B cell (primary cell): ENCODE measurements at regions not wholly inside any gene's neighbourhood (a gene's known extent, or its start where the extent isn't known, plus 50 kb on each side); places are given as distances from the start of the nearest gene placed in this dataset.

Source experiments
- ATAC-seq: fragments of 200-7000 bp; cut with Tn5 transposase; one replicate; pipeline ENCODE4 v1.10.0; 2021; ENCODE audit warnings: low read depth, mild to moderate bottlenecking, moderate number of reproducible peaks, moderate library complexity
- CTCF ChIA-PET: fragments of 350-600 bp; sonication (Branson Sonifier 250); formaldehyde crosslinking; loops from one replicate; lab custom pipeline; 2021; ENCODE audit warnings: antibody characterized with exemption, inconsistent platforms; lab: Charles Lee
- POLR2A ChIA-PET: fragments of 350-600 bp; sonication (Branson Sonifier 250); formaldehyde crosslinking; loops from one replicate; lab custom pipeline; 2021; ENCODE audit warnings: antibody characterized with exemption; lab: Charles Lee
- DNase-seq: peaks from one replicate; pipeline ENCODE4 v3.0.0; 2013
- H2AFZ ChIP-seq: 2 replicates; pipeline ENCODE4 v1.6.1; 2012; ENCODE audit warnings: mild to moderate bottlenecking, low read depth, low read length; ENCODE audit not compliant: insufficient read depth, poor library complexity, severe bottlenecking
- H3K27ac ChIP-seq, 2 donors: 1 replicate in 1 of 2; 2 replicates in 1 of 2; pipeline ENCODE4 v1.5.1; 2012 to 2013; ENCODE audit warnings: low read length in 2 of 2, mild to moderate bottlenecking in 2 of 2, moderate library complexity in 1 of 2
- H3K27me3 ChIP-seq, 4 experiments: fragments of 200-600 bp in 1 of 4; sonication (generic) in 1 of 4; replicated peaks in 1 of 4; 1 replicate in 2 of 4; 2 replicates in 2 of 4; pipeline versions ENCODE4 v1.6.1 to v1.7.0; 2013 to 2016; ENCODE audit warnings: low read length in 3 of 4, mild to moderate bottlenecking in 2 of 4, mixed read lengths in 1 of 4, moderate library complexity in 1 of 4; ENCODE audit not compliant: insufficient read depth in 4 of 4, control insufficient read depth in 3 of 4; ENCODE audit errors: control extremely low read depth in 1 of 4
- H3K36me3 ChIP-seq, 2 experiments: replicated peaks in 1 of 2; 1 replicate in 1 of 2; 2 replicates in 1 of 2; pipeline versions ENCODE4 v1.6.1 to v1.7.1; 2013; ENCODE audit warnings: low read length in 1 of 2; ENCODE audit not compliant: insufficient read depth in 2 of 2, control insufficient read depth in 1 of 2; ENCODE audit errors: control extremely low read depth in 1 of 2, extremely low read depth in 1 of 2
- H3K4me1 ChIP-seq, 2 donors: fragments of 200-600 bp in 1 of 2; sonication (generic) in 1 of 2; 1 replicate in 1 of 2; 2 replicates in 1 of 2; pipeline versions ENCODE4 v1.5.1 to v1.6.1; 2013 to 2017; ENCODE audit warnings: low read length in 2 of 2; ENCODE audit not compliant: control insufficient read depth in 2 of 2, insufficient read depth in 2 of 2
- H3K4me2 ChIP-seq: replicated peaks from 2 replicates; pipeline ENCODE3; 2012; ENCODE audit warnings: mild to moderate bottlenecking, low read depth, low read length; ENCODE audit not compliant: poor library complexity, severe bottlenecking
- H3K4me3 ChIP-seq, 5 experiments: fragments of 200-600 bp in 1 of 5; sonication (generic) in 1 of 5; 1 replicate in 3 of 5; 2 replicates in 2 of 5; pipeline versions ENCODE4 v1.5.1 to v1.7.0; 2011 to 2016; ENCODE audit warnings: low read length in 4 of 5, mild to moderate bottlenecking in 4 of 5, low read depth in 2 of 5, control low read depth in 1 of 5, moderate library complexity in 1 of 5; ENCODE audit not compliant: insufficient read depth in 1 of 5; ENCODE audit errors: control extremely low read depth in 1 of 5, extremely low read depth in 1 of 5
- H3K79me2 ChIP-seq: fragments of 200-600 bp; sonication (generic); one replicate; pipeline ENCODE4 v1.6.0; 2016; ENCODE audit warnings: low read length; ENCODE audit not compliant: control insufficient read depth, insufficient read depth
- H3K9ac ChIP-seq: fragments of 200-600 bp; sonication (generic); 2 replicates; pipeline ENCODE4 v1.6.1; 2017; ENCODE audit warnings: mild to moderate bottlenecking, low read length, moderate library complexity
- H3K9me3 ChIP-seq, 3 donors: one replicate each; pipeline versions ENCODE4 v1.6.1 to v1.7.1; 2013; ENCODE audit warnings: low read length in 2 of 3; ENCODE audit not compliant: control insufficient read depth in 2 of 3, insufficient read depth in 1 of 3; ENCODE audit errors: control extremely low read depth in 1 of 3
- H4K20me1 ChIP-seq: 2 replicates; pipeline ENCODE4 v1.6.0; 2012; ENCODE audit warnings: mild to moderate bottlenecking, low read length; ENCODE audit not compliant: insufficient read depth, control insufficient read depth, poor library complexity, severe bottlenecking
- H3K27ac Mint-ChIP-seq: one replicate; pipeline ENCODE4 v1.8.0; 2021; ENCODE audit warnings: mixed read lengths
- H3K27me3 Mint-ChIP-seq: one replicate; pipeline ENCODE4 v1.8.0; 2021; ENCODE audit warnings: mixed read lengths
- H3K4me1 Mint-ChIP-seq: one replicate; pipeline ENCODE4 v1.8.0; 2021; ENCODE audit warnings: mixed read lengths
- H3K4me3 Mint-ChIP-seq: one replicate; pipeline ENCODE4 v1.8.0; 2021; ENCODE audit warnings: mixed read lengths
- H3K9me3 Mint-ChIP-seq: one replicate; pipeline ENCODE4 v1.8.0; 2022; ENCODE audit warnings: mixed read lengths; ENCODE audit not compliant: insufficient read depth
- EZH2 ChIP-seq: IDR thresholded peaks from 2 replicates; pipeline ENCODE4 v1.6.1; 2012; ENCODE audit warnings: borderline replicate concordance, low read depth, mild to moderate bottlenecking, moderate library complexity, low read length; ENCODE audit not compliant: insufficient read depth, poor library complexity, severe bottlenecking
- whole genome bisulfite sequencing: methylation state at CpG from one replicate; pipeline ENCODE4 v1.1.5; 2013; ENCODE audit warnings: missing lambda C conversion rate; ENCODE audit not compliant: insufficient coverage; 5-methylcytosine and 5-hydroxymethylcytosine counted together
- intact Hi-C: fragments of 100-400 bp; cut with micrococcal nuclease; formaldehyde crosslinking; loops from one replicate; pipeline ENCODE4 v1.10.0; 2022
- TF ChIP-seq, protein P1 (sequence below): fragments of 200-600 bp; IDR thresholded peaks from one replicate; pipeline ENCODE4 v1.8.0; 2022; ENCODE audit warnings: antibody characterized with exemption, mild to moderate bottlenecking

DNA sequence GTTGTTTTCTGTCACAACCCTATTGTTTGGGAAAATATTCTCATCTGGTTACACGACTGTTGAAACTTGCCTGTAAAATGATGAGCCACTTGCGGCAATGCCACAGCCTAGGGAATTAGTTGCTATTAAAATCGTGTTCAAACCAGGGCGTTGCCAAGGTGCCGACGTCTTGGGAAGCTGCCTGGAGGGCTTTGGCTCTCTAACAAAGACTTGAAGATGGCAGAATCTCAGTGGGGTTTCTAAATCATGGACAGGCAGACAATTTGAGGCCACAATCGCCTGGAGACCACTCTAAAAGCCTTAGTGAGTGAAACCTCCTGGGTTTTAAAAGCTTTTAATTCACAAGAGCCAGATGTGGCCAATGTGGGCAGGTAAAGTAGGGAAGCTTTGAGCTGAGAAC lies 117.2 kb upstream of the BMAL1 start:
- no peak for TF ChIP-seq EZH2
- TF ChIP-seq, protein P1, sequence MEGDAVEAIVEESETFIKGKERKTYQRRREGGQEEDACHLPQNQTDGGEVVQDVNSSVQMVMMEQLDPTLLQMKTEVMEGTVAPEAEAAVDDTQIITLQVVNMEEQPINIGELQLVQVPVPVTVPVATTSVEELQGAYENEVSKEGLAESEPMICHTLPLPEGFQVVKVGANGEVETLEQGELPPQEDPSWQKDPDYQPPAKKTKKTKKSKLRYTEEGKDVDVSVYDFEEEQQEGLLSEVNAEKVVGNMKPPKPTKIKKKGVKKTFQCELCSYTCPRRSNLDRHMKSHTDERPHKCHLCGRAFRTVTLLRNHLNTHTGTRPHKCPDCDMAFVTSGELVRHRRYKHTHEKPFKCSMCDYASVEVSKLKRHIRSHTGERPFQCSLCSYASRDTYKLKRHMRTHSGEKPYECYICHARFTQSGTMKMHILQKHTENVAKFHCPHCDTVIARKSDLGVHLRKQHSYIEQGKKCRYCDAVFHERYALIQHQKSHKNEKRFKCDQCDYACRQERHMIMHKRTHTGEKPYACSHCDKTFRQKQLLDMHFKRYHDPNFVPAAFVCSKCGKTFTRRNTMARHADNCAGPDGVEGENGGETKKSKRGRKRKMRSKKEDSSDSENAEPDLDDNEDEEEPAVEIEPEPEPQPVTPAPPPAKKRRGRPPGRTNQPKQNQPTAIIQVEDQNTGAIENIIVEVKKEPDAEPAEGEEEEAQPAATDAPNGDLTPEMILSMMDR: no peak
- no peak overlapping the region for H2AFZ ChIP-seq
- H3K9me3 ChIP-seq: peaks cover 0 to 1% (median 0%) of the 10 kb centered on the region in 3 donors
- Mint-ChIP-seq H3K27me3 (peaks cover 13% of the 10 kb centered on the region), H3K4me3 (no peak overlapping the region), H3K4me1 (no peaks in the 10 kb centered on the region), H3K9me3 (peaks cover 11% of the 10 kb centered on the region), H3K27ac (no peak overlapping the region)
- no peak overlapping the region for H3K27ac ChIP-seq
- intact Hi-C loops: no loop called here
- DNase-seq (no peak), ATAC-seq (no peak)
- H3K27me3 ChIP-seq: no peaks in the 10 kb centered on the region
- H3K79me2 ChIP-seq: no peaks in the 10 kb centered on the region
- H3K9ac ChIP-seq: no peak overlapping the region
- no peaks in the 10 kb centered on the region for H3K4me1 ChIP-seq
- H3K4me2 ChIP-seq: no peak overlapping the region
- ChIA-PET CTCF (no interaction called here), POLR2A (no interaction called here)
- H3K4me3 ChIP-seq: no peak overlapping the region
- H3K36me3 ChIP-seq: no peaks in the 10 kb centered on the region
- 84% methylated on average over 7 of the region's 7 CpGs for WGBS
- H4K20me1 ChIP-seq: no peaks in the 10 kb centered on the region

DNA sequence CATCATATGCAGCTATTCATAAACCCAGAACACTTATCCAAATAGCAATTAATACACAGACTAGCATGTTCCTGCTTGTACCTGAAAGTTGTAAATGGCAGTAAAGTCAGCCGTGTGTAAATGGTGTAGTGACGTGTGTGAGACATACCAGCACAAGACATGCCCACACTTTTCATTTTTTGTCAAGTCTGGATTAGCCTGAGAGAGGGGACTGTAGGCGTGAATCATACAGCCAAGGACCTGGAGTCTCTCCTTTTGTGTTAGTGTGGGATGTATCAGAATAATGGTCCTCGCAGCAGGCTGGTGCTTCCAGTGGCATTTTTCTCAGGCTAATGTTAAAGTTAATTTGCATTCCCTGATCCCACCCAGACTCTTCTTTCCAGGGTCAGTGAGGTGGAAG lies 116.8 kb upstream of the BMAL1 start:
- WGBS: 100% methylated on average over 1 of the region's 4 CpGs

More for the DNA sequence above, 116.8 kb upstream of the BMAL1 start:
- no peaks in the 10 kb centered on the region for H3K36me3 ChIP-seq
- intact Hi-C loops: no loop called here
- H3K9me3 ChIP-seq: peaks cover 0 to 1% (median 0%) of the 10 kb centered on the region in 3 donors
- no peak overlapping the region for H3K4me3 ChIP-seq
- Mint-ChIP-seq H3K9me3 (peaks cover 11% of the 10 kb centered on the region), H3K4me1 (no peaks in the 10 kb centered on the region), H3K27me3 (peaks cover 13% of the 10 kb centered on the region), H3K27ac (no peak overlapping the region), H3K4me3 (no peak overlapping the region)
- no peaks in the 10 kb centered on the region for H4K20me1 ChIP-seq
- H3K9ac ChIP-seq: no peak overlapping the region
- TF ChIP-seq EZH2: no peak
- TF ChIP-seq, protein P1: no peak
- no peak overlapping the region for H2AFZ ChIP-seq
- CTCF ChIA-PET: no interaction called here
- H3K27me3 ChIP-seq: no peaks in the 10 kb centered on the region
- ATAC-seq (no peak), DNase-seq (no peak)
- H3K27ac ChIP-seq: no peak overlapping the region
- no peaks in the 10 kb centered on the region for H3K79me2 ChIP-seq
- POLR2A ChIA-PET: no interaction called here
- H3K4me1 ChIP-seq: no peaks in the 10 kb centered on the region
- no peak overlapping the region for H3K4me2 ChIP-seq
